HG02973 (cell line): ENCODE measurements at regions not wholly inside any gene's neighbourhood (a gene's known extent, or its start where the extent isn't known, plus 50 kb on each side); places are given as distances from the start of the nearest gene placed in this dataset.

Experiments
- ATAC-seq: cut with Tn5 transposase; IDR thresholded peaks from one replicate; pipeline ENCODE4 v1.9.1; 2021; ENCODE audit warnings: moderate library complexity; ENCODE audit not compliant: unreplicated experiment

GRCh38 chr2:118622913-118623312 lies 224.5 kb downstream of the EN1 start:
- ATAC-seq, result no peak

GRCh38 chr2:118622108-118622507 lies 225.3 kb downstream of the EN1 start:
- ATAC-seq, result no peak

GRCh38 chr2:118618279-118618678 lies 229.2 kb downstream of the EN1 start:
- ATAC-seq, result no peak

- no peak for ATAC-seq
Measured at GRCh38 chr2:118616432-118616831, 231.0 kb downstream of the EN1 start.

GRCh38 chr2:118614841-118615271 lies 232.6 kb downstream of the EN1 start:
- no peak for ATAC-seq

- ATAC-seq, result no peak
Measured at GRCh38 chr2:118613737-118614136, 233.7 kb downstream of the EN1 start.

GRCh38 chr2:118611691-118612090 lies 235.8 kb downstream of the EN1 start:
- ATAC-seq, result no peak

- no peak for ATAC-seq
Measured at GRCh38 chr2:118609138-118609537, 238.3 kb downstream of the EN1 start.

- no peak for ATAC-seq
Measured at GRCh38 chr2:118607641-118608040, 239.8 kb downstream of the EN1 start.

- no peak for ATAC-seq
Measured at GRCh38 chr2:118604811-118605210, 242.6 kb downstream of the EN1 start.

DNA sequence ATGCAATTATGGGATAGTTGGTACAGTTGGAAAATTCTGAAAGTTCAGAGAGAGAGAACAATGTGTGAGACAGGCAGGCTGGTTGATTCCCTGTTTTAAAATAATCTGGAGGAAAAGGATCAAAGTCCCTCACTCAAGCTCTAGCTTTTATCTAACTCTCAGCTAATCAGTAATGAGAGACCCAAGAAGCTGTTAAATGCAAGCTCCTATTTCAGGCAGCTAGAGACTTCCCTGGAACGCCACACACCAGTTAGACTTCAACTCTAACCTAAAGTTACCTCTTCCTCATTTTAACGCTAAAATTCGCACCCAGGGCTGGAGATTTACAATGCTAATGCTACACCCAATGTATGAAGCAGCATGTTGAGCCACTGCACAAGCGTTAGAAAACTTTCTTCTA lies 243.1 kb downstream of the EN1 start:
- no peak for ATAC-seq

GRCh38 chr2:118599141-118599540 lies 248.3 kb downstream of the EN1 start:
- no peak for ATAC-seq

DNA sequence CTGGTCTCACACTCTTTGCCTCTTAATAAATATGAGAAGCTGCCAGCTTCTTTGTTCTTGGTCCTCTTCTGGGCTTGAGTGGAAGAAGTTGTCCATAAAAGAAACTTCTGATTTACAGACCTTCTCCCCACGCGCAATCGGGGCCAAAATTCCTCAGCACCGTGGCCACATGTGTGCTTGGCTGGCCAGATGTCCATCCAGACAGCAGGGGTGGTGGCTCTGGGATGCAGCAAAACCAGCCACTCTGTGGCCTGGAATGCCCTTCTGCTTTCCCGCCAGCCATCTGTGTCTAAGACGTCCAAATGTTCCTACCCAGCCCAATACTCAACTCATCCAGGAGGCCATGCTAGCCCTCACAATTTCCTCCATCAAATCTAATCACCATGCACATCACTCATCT lies 250.8 kb downstream of the EN1 start:
- no peak for ATAC-seq

- no peak for ATAC-seq
Measured at GRCh38 chr2:118593257-118593656, 254.2 kb downstream of the EN1 start.

GRCh38 chr2:118591223-118591622 lies 256.2 kb downstream of the EN1 start:
- ATAC-seq, result no peak

DNA sequence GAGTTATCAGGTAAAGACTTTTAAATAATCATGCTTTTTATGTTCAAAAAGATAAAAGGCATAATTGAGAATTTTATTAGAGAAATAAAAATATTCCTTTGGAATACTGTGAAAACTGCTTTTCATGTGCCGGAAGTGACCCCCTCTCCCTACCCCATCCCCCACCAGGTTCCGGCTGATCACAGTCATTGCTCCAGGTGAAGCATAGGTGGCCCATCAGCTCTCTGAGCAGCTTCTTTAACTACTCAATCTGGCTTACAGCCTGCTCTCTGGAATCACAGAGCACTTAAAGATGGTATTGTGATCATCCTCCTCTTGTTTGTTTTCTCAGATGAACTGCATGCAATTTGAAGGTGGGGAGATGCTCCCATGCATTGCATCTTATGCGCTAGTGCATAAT lies 257.7 kb downstream of the EN1 start:
- no peak for ATAC-seq

- ATAC-seq, result no peak
Measured at GRCh38 chr2:118588850-118589249, 258.6 kb downstream of the EN1 start.

- no peak for ATAC-seq
Measured at GRCh38 chr2:118586312-118586711, 261.1 kb downstream of the EN1 start.

DNA sequence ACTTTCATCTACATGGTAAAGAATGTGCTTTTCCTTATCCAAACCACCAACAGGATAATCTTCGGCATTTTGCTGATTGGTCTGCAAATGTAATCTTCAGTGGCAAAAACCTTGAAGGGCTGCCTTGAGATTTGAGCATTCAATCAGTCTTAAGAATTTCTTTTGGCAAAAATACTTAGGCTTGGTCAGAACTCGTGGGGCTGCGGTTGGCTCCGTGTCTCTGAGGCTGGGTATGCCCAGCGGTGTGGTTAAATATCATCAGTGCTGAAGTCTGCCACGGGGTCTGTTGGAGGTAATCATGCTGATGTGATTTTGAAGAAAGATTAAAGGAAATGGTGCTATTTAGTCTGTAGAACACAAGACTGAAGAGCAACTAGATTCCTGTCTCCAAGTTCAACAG lies 262.6 kb downstream of the EN1 start:
- ATAC-seq, result no peak

- ATAC-seq, result no peak
Measured at GRCh38 chr2:118584062-118584749, 263.2 kb downstream of the EN1 start.

GRCh38 chr2:118582058-118582457 lies 265.4 kb downstream of the EN1 start:
- no peak for ATAC-seq

DNA sequence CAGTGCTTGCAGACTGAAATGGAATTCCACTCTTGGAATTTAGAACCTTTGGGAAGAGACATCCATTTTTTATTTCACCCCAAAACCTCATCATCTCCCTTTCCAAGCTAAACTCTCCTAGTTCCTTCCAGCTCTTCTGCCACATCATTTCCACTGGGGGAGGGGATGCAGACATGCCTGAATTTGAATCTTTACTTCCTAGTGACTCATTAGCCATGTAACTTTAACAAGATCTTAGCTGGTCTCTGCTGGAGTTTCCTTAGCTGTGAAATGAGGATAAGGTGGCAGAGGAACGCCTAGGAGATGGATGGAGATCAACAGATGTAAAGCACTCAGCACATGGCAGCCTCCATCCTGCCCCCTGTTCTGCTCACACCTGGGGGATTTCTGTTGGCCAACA lies 266.8 kb downstream of the EN1 start:
- no peak for ATAC-seq

DNA sequence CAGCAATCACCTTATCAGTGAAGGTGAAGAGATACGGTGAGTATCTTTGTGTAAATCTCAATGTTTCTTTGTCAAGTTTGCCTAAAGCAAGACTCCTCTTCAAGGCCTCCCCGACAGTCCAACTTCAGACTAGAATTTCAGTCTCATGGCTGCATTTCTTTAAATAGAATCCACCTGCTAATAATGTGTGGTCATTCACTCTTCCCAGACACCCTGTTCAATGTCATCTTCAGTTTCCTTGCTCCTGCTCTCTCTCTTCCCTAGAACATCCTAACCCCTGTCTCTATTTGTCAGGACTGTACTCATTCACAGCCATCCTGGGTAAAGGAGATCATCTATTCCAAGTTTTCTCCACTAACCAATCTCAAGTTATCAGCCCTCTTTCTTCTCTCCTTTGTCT lies 267.3 kb downstream of the EN1 start:
- ATAC-seq, result no peak
